ENCODE measurements at regions not wholly inside any gene's neighbourhood (a gene's known extent, or its start where the extent isn't known, plus 50 kb on each side); places are given as distances from the start of the nearest gene placed in this dataset.

DNA sequence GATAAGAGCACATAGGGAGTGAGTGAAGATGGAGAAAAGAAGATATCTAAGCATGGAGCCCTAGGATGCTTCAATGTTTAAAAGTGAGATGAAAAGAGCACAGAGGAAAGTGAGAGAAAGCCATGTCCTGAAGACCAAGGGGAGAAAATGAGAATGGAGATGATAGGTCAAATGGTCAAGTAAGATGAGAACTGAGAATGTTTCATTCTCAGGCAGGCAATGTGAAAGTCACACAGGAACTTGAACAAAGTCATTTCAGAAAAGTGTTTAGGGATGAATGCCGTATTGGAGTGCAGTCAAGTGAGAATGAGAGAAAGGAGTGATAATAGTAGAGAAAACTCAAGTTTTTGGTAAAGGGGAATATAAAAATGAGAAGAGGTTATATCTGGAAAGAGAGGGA, 148.7 kb upstream of the PTCHD1 start:
- ATAC-seq, result no peak
- Mint-ChIP-seq H3K4me3 (no peak overlapping the region), H3K9me3 (no peaks in the 10 kb centered on the region), H3K36me3 (ENCODE audit: low read depth) (no peaks in the 10 kb centered on the region), H3K4me1 (no peaks in the 10 kb centered on the region), H3K27ac (no peak overlapping the region), H3K27me3 (ENCODE audit: insufficient read depth, low read depth, poor library complexity) (no peaks in the 10 kb centered on the region)
- no peaks in the 10 kb centered on the region for H4K20me1 ChIP-seq (replicated peaks; ENCODE audit: insufficient read depth)
- no peaks in the 10 kb centered on the region for H3K27me3 ChIP-seq (ENCODE audit: insufficient read depth)
- H3K9me2 ChIP-seq (ENCODE audit: insufficient read depth), result no peaks in the 10 kb centered on the region
- no peak overlapping the region for H2AFZ ChIP-seq
- no peak for DNase-seq (ENCODE audit: low spot score)
- no peak for TF ChIP-seq ZNF331 (CRISPR knock-in tag; IDR thresholded peaks at IDR 0.05; ENCODE audit: low read depth)
- H3K4me3 ChIP-seq, result no peak overlapping the region
- no peaks in the 10 kb centered on the region for H3K36me3 ChIP-seq (ENCODE audit: insufficient read depth)
- H3K27ac ChIP-seq (ENCODE audit: low read depth), result no peak overlapping the region
- H3F3A ChIP-seq (replicated peaks; ENCODE audit: low read depth), result no peaks in the 10 kb centered on the region
- no peaks in the 10 kb centered on the region for H3K4me1 ChIP-seq (ENCODE audit: insufficient read depth)
- no peak overlapping the region for H3K4me2 ChIP-seq
- no peaks in the 10 kb centered on the region for H3K79me2 ChIP-seq (replicated peaks; ENCODE audit: insufficient read depth)

DNA sequence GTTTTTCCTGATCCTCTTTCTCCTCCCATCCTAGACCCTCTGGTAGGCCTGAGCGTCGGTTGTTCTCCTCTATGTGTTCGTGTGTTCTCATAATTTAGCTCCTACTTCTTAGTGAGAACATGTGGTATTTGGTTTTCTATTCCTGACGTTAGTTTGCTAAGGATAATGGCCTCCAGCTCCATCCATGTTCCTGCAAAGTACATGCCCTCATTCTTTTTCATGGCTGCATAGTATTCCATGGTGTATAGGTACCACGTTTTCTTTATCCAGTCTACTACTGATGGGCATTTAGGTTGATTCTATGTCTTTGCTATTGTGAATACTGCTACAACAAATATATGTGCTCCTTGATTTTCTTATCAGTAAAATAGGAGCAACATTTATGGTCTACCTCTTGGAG, 146.8 kb upstream of the PTCHD1 start:
- Histone ChIP-seq H4K20me1 (replicated peaks; ENCODE audit: insufficient read depth) (no peaks in the 10 kb centered on the region), H3K4me2 (no peak overlapping the region), H3K27ac (ENCODE audit: low read depth) (no peak overlapping the region), H3K79me2 (replicated peaks; ENCODE audit: insufficient read depth) (no peaks in the 10 kb centered on the region), H3K36me3 (ENCODE audit: insufficient read depth) (no peaks in the 10 kb centered on the region), H3K27me3 (ENCODE audit: insufficient read depth) (no peaks in the 10 kb centered on the region), H3K4me3 (no peak overlapping the region), H3K4me1 (ENCODE audit: insufficient read depth) (no peaks in the 10 kb centered on the region), H3K9me2 (ENCODE audit: insufficient read depth) (no peaks in the 10 kb centered on the region), H2AFZ (no peak overlapping the region), H3F3A (replicated peaks; ENCODE audit: low read depth) (no peaks in the 10 kb centered on the region)
- Mint-ChIP-seq H3K36me3 (ENCODE audit: low read depth) (no peaks in the 10 kb centered on the region), H3K4me1 (no peaks in the 10 kb centered on the region), H3K4me3 (no peak overlapping the region), H3K9me3 (no peaks in the 10 kb centered on the region), H3K27me3 (ENCODE audit: insufficient read depth, low read depth, poor library complexity) (no peaks in the 10 kb centered on the region), H3K27ac (no peak overlapping the region)
- ATAC-seq, result no peak
- no peak for DNase-seq (ENCODE audit: low spot score)
- no peak for TF ChIP-seq REST (IDR thresholded peaks at IDR 0.05; ENCODE audit: unreplicated experiment)
- TF ChIP-seq NANOG (IDR thresholded peaks at IDR 0.05; ENCODE audit: borderline replicate concordance), result no peak
- TF ChIP-seq POLR2AphosphoS5 (IDR thresholded peaks at IDR 0.05; ENCODE audit: low read depth), result no peak
- TF ChIP-seq, protein P1, sequence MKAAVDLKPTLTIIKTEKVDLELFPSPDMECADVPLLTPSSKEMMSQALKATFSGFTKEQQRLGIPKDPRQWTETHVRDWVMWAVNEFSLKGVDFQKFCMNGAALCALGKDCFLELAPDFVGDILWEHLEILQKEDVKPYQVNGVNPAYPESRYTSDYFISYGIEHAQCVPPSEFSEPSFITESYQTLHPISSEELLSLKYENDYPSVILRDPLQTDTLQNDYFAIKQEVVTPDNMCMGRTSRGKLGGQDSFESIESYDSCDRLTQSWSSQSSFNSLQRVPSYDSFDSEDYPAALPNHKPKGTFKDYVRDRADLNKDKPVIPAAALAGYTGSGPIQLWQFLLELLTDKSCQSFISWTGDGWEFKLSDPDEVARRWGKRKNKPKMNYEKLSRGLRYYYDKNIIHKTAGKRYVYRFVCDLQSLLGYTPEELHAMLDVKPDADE (IDR thresholded peaks at IDR 0.05), result no peak
- TF ChIP-seq, protein P2, sequence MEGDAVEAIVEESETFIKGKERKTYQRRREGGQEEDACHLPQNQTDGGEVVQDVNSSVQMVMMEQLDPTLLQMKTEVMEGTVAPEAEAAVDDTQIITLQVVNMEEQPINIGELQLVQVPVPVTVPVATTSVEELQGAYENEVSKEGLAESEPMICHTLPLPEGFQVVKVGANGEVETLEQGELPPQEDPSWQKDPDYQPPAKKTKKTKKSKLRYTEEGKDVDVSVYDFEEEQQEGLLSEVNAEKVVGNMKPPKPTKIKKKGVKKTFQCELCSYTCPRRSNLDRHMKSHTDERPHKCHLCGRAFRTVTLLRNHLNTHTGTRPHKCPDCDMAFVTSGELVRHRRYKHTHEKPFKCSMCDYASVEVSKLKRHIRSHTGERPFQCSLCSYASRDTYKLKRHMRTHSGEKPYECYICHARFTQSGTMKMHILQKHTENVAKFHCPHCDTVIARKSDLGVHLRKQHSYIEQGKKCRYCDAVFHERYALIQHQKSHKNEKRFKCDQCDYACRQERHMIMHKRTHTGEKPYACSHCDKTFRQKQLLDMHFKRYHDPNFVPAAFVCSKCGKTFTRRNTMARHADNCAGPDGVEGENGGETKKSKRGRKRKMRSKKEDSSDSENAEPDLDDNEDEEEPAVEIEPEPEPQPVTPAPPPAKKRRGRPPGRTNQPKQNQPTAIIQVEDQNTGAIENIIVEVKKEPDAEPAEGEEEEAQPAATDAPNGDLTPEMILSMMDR (conservative IDR thresholded peaks at IDR 0.05; ENCODE audit: low read depth in 2 of 2), result no peak
- no peak for TF ChIP-seq ZNF331 (CRISPR knock-in tag; IDR thresholded peaks at IDR 0.05; ENCODE audit: low read depth)
- no peak for TF ChIP-seq STAT1 (IDR thresholded peaks at IDR 0.05; ENCODE audit: unreplicated experiment)
- TF ChIP-seq JUNB (IDR thresholded peaks at IDR 0.05; ENCODE audit: unreplicated experiment), result no peak
- no peak for TF ChIP-seq EZH2 (IDR thresholded peaks at IDR 0.05; ENCODE audit: low read depth, unreplicated experiment)
- TF ChIP-seq EZH2phosphoT487 (IDR thresholded peaks at IDR 0.05; ENCODE audit: unreplicated experiment), result no peak
- TF ChIP-seq CREB1 (CRISPR knock-in tag; IDR thresholded peaks at IDR 0.05; ENCODE audit: low read depth), result no peak

Measured in GM23338 (cell line).